ENCODE measurements at regions not wholly inside any gene's neighbourhood (a gene's known extent, or its start where the extent isn't known, plus 50 kb on each side); places are given as distances from the start of the nearest gene placed in this dataset.

- H3K27ac ChIP-seq (ENCODE audit: low read depth, low read length), result no peak overlapping the region
- no peaks in the 10 kb centered on the region for H3K36me3 ChIP-seq (ENCODE audit: control insufficient read depth in 1 of 2, insufficient read depth in 2 of 2, low read length in 2 of 2)
- no peaks in the 10 kb centered on the region for H3K9me3 ChIP-seq (ENCODE audit: control insufficient read depth in 1 of 2, low read length in 2 of 2)
- H3K9ac ChIP-seq (ENCODE audit: low read depth in 1 of 2, low read length in 2 of 2), result no peak overlapping the region
- H3K4me1 ChIP-seq (ENCODE audit: control insufficient read depth in 1 of 2, insufficient read depth in 2 of 2, low read length in 2 of 2), result no peaks in the 10 kb centered on the region
- H3K27me3 ChIP-seq (ENCODE audit: control insufficient read depth in 1 of 2, insufficient read depth in 2 of 2, low read length in 2 of 2), result no peaks in the 10 kb centered on the region
- no peak overlapping the region for H3K4me3 ChIP-seq (ENCODE audit: low read depth in 1 of 2, low read length in 2 of 2)
Measured at GRCh38 chr19:29320086-29320485, 107.1 kb upstream of the UQCRFS1 start.

DNA sequence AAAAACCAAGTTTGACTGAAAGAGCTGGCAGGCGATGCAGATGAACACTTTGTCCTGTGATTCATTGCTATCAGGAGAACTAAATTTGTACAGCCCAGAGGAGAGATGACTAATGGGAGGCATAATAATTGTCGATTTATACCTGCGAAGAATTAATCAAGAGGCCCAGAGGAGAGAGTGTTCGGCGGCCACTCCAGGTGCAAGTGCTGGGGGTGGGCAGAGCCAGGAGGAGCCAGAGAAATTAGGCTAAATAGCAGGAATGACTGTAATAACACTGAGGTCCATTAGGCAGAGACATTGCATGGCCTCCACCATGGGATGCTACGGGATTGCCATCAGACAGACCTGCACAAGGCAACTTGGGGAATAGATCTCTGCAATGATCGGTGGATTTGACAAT is 107.7 kb upstream of the UQCRFS1 start:
- Histone ChIP-seq H3K4me1 (ENCODE audit: control insufficient read depth in 1 of 2, insufficient read depth in 2 of 2, low read length in 2 of 2) (no peaks in the 10 kb centered on the region), H3K27ac (ENCODE audit: low read depth, low read length) (no peak overlapping the region), H3K36me3 (ENCODE audit: control insufficient read depth in 1 of 2, insufficient read depth in 2 of 2, low read length in 2 of 2) (no peaks in the 10 kb centered on the region), H3K4me3 (ENCODE audit: low read depth in 1 of 2, low read length in 2 of 2) (no peak overlapping the region), H3K27me3 (ENCODE audit: control insufficient read depth in 1 of 2, insufficient read depth in 2 of 2, low read length in 2 of 2) (no peaks in the 10 kb centered on the region), H3K9me3 (ENCODE audit: control insufficient read depth in 1 of 2, low read length in 2 of 2) (no peaks in the 10 kb centered on the region), H3K9ac (ENCODE audit: low read depth in 1 of 2, low read length in 2 of 2) (no peak overlapping the region)

DNA sequence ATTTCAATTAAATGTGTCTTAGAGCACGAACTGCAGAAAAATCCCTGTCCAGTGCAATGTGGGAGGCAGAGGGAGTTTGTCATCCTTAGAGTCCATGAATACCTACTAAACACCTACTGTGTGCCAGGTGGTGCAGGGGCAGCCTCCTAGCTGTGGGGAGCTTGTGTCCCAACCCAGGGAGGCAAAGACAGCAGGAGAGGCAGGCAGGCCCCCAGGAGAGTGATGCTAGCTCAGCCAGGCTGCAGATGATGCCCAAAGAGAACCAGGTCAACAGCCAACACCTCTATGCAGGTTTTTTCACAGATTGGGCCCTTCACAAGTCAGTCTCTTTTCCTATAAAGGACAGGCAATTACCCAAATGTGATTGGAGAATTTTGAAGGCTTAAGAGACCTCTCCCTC is 108.2 kb upstream of the UQCRFS1 start:
- Histone ChIP-seq H3K4me3 (ENCODE audit: low read depth in 1 of 2, low read length in 2 of 2) (no peak overlapping the region), H3K27me3 (ENCODE audit: control insufficient read depth in 1 of 2, insufficient read depth in 2 of 2, low read length in 2 of 2) (no peaks in the 10 kb centered on the region), H3K9ac (ENCODE audit: low read depth in 1 of 2, low read length in 2 of 2) (no peak overlapping the region), H3K4me1 (ENCODE audit: control insufficient read depth in 1 of 2, insufficient read depth in 2 of 2, low read length in 2 of 2) (no peaks in the 10 kb centered on the region), H3K9me3 (ENCODE audit: control insufficient read depth in 1 of 2, low read length in 2 of 2) (no peaks in the 10 kb centered on the region), H3K27ac (ENCODE audit: low read depth, low read length) (no peak overlapping the region), H3K36me3 (ENCODE audit: control insufficient read depth in 1 of 2, insufficient read depth in 2 of 2, low read length in 2 of 2) (no peaks in the 10 kb centered on the region)

DNA sequence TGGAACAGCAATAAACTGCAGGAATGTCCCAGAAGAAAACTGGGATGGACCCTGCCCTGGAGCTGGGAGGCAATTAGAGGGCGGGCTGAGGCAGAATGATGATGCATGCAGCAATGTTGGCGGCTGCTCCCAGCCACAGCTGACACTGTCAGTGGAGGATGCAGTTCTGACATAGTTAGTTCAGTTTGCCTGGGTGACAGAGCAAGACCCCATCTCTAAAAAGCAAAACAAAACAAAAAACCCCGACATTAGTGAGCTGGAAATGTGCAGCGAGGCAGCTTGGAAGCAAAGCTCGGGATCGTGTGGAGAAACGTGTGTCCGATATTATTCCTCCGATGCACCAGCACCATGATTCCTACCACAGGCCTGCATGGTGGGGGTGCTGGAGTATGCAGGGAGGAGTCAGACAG is 110.1 kb upstream of the UQCRFS1 start:
- H3K9me3 ChIP-seq (ENCODE audit: control insufficient read depth in 1 of 2, low read length in 2 of 2), result no peaks in the 10 kb centered on the region
- H3K4me1 ChIP-seq (ENCODE audit: control insufficient read depth in 1 of 2, insufficient read depth in 2 of 2, low read length in 2 of 2), result no peaks in the 10 kb centered on the region
- no peak overlapping the region for H3K4me3 ChIP-seq (ENCODE audit: low read depth in 1 of 2, low read length in 2 of 2)
- H3K27me3 ChIP-seq (ENCODE audit: control insufficient read depth in 1 of 2, insufficient read depth in 2 of 2, low read length in 2 of 2), result no peaks in the 10 kb centered on the region
- no peaks in the 10 kb centered on the region for H3K36me3 ChIP-seq (ENCODE audit: control insufficient read depth in 1 of 2, insufficient read depth in 2 of 2, low read length in 2 of 2)
- no peak overlapping the region for H3K9ac ChIP-seq (ENCODE audit: low read depth in 1 of 2, low read length in 2 of 2)
- H3K27ac ChIP-seq (ENCODE audit: low read depth, low read length), result no peak overlapping the region

GRCh38 chr19:29323440-29324290 is 110.7 kb upstream of the UQCRFS1 start:
- H3K27ac ChIP-seq (ENCODE audit: low read depth, low read length), result no peak overlapping the region
- H3K4me1 ChIP-seq (ENCODE audit: control insufficient read depth in 1 of 2, insufficient read depth in 2 of 2, low read length in 2 of 2), result no peaks in the 10 kb centered on the region
- H3K9me3 ChIP-seq (ENCODE audit: control insufficient read depth in 1 of 2, low read length in 2 of 2), result no peaks in the 10 kb centered on the region
- H3K27me3 ChIP-seq (ENCODE audit: control insufficient read depth in 1 of 2, insufficient read depth in 2 of 2, low read length in 2 of 2), result no peaks in the 10 kb centered on the region
- no peaks in the 10 kb centered on the region for H3K36me3 ChIP-seq (ENCODE audit: control insufficient read depth in 1 of 2, insufficient read depth in 2 of 2, low read length in 2 of 2)
- H3K4me3 ChIP-seq (ENCODE audit: low read depth in 1 of 2, low read length in 2 of 2), result no peak overlapping the region
- H3K9ac ChIP-seq (ENCODE audit: low read depth in 1 of 2, low read length in 2 of 2), result no peak overlapping the region

GRCh38 chr19:29324291-29324680 is 111.3 kb upstream of the UQCRFS1 start:
- H3K4me1 ChIP-seq (ENCODE audit: control insufficient read depth in 1 of 2, insufficient read depth in 2 of 2, low read length in 2 of 2), result no peaks in the 10 kb centered on the region
- no peak overlapping the region for H3K4me3 ChIP-seq (ENCODE audit: low read depth in 1 of 2, low read length in 2 of 2)
- H3K9me3 ChIP-seq (ENCODE audit: control insufficient read depth in 1 of 2, low read length in 2 of 2), result no peaks in the 10 kb centered on the region
- H3K27me3 ChIP-seq (ENCODE audit: control insufficient read depth in 1 of 2, insufficient read depth in 2 of 2, low read length in 2 of 2), result no peaks in the 10 kb centered on the region
- H3K27ac ChIP-seq (ENCODE audit: low read depth, low read length), result no peak overlapping the region
- H3K36me3 ChIP-seq (ENCODE audit: control insufficient read depth in 1 of 2, insufficient read depth in 2 of 2, low read length in 2 of 2), result no peaks in the 10 kb centered on the region
- no peak overlapping the region for H3K9ac ChIP-seq (ENCODE audit: low read depth in 1 of 2, low read length in 2 of 2)

DNA sequence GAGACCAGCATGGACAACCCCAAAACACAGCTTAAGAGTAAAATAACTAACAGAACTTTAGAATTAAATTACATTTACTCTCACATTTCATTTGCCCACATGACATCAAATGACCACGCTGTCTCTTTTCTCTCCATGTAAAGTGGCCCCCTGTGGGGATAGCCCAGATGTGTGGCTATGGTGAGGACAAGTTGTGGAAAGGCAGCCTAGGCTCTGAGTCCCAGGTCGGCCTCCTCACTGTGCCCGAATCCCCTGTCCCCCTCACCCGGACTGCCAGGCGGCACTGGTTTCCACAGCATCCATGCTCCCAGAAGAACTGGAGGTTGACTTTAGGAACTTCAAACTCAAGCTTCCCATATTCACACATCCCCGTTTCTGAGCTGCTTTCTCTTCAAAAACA is 111.8 kb upstream of the UQCRFS1 start:
- no peak overlapping the region for H3K4me3 ChIP-seq (ENCODE audit: low read depth in 1 of 2, low read length in 2 of 2)
- no peaks in the 10 kb centered on the region for H3K9me3 ChIP-seq (ENCODE audit: control insufficient read depth in 1 of 2, low read length in 2 of 2)
- H3K27me3 ChIP-seq (ENCODE audit: control insufficient read depth in 1 of 2, insufficient read depth in 2 of 2, low read length in 2 of 2), result no peaks in the 10 kb centered on the region
- no peaks in the 10 kb centered on the region for H3K36me3 ChIP-seq (ENCODE audit: control insufficient read depth in 1 of 2, insufficient read depth in 2 of 2, low read length in 2 of 2)
- no peak overlapping the region for H3K9ac ChIP-seq (ENCODE audit: low read depth in 1 of 2, low read length in 2 of 2)
- H3K4me1 ChIP-seq (ENCODE audit: control insufficient read depth in 1 of 2, insufficient read depth in 2 of 2, low read length in 2 of 2), result no peaks in the 10 kb centered on the region
- H3K27ac ChIP-seq (ENCODE audit: low read depth, low read length), result no peak overlapping the region

GRCh38 chr19:29325241-29325975 is 112.5 kb upstream of the UQCRFS1 start:
- Histone ChIP-seq H3K9me3 (ENCODE audit: control insufficient read depth in 1 of 2, low read length in 2 of 2) (peaks cover 0 to 3% of the 10 kb centered on the region in 2 donors), H3K9ac (ENCODE audit: low read depth in 1 of 2, low read length in 2 of 2) (no peak overlapping the region), H3K4me3 (ENCODE audit: low read depth in 1 of 2, low read length in 2 of 2) (no peak overlapping the region), H3K27me3 (ENCODE audit: control insufficient read depth in 1 of 2, insufficient read depth in 2 of 2, low read length in 2 of 2) (no peaks in the 10 kb centered on the region), H3K4me1 (ENCODE audit: control insufficient read depth in 1 of 2, insufficient read depth in 2 of 2, low read length in 2 of 2) (no peaks in the 10 kb centered on the region), H3K27ac (ENCODE audit: low read depth, low read length) (no peak overlapping the region), H3K36me3 (ENCODE audit: control insufficient read depth in 1 of 2, insufficient read depth in 2 of 2, low read length in 2 of 2) (no peaks in the 10 kb centered on the region)

GRCh38 chr19:29326351-29326750 is 113.4 kb upstream of the UQCRFS1 start:
- no peaks in the 10 kb centered on the region for H3K27me3 ChIP-seq (ENCODE audit: control insufficient read depth in 1 of 2, insufficient read depth in 2 of 2, low read length in 2 of 2)
- H3K4me3 ChIP-seq (ENCODE audit: low read depth in 1 of 2, low read length in 2 of 2), result no peak overlapping the region
- peaks cover 0 to 5% of the 10 kb centered on the region in 2 donors for H3K9me3 ChIP-seq (ENCODE audit: control insufficient read depth in 1 of 2, low read length in 2 of 2)
- no peak overlapping the region for H3K27ac ChIP-seq (ENCODE audit: low read depth, low read length)
- no peaks in the 10 kb centered on the region for H3K36me3 ChIP-seq (ENCODE audit: control insufficient read depth in 1 of 2, insufficient read depth in 2 of 2, low read length in 2 of 2)
- H3K4me1 ChIP-seq (ENCODE audit: control insufficient read depth in 1 of 2, insufficient read depth in 2 of 2, low read length in 2 of 2), result no peaks in the 10 kb centered on the region
- H3K9ac ChIP-seq (ENCODE audit: low read depth in 1 of 2, low read length in 2 of 2), result no peak overlapping the region

Measured in duodenal mucosa (tissue), 2 donors.